OCI-M2 (cell line): ENCODE measurements at regions not wholly inside any gene's neighbourhood (a gene's known extent, or its start where the extent isn't known, plus 50 kb on each side); places are given as distances from the start of the nearest gene placed in this dataset.

Source experiments
- DNase-seq: peaks from one replicate; lab custom pipeline; 2025; ENCODE audit not compliant: unreplicated experiment; lab: John Stamatoyannopoulos, UW

- DNase-seq, result no peak
These were observed 179.2 kb downstream of the MACROH2A1 start for GRCh38 chr5:135219868-135220267.

DNA sequence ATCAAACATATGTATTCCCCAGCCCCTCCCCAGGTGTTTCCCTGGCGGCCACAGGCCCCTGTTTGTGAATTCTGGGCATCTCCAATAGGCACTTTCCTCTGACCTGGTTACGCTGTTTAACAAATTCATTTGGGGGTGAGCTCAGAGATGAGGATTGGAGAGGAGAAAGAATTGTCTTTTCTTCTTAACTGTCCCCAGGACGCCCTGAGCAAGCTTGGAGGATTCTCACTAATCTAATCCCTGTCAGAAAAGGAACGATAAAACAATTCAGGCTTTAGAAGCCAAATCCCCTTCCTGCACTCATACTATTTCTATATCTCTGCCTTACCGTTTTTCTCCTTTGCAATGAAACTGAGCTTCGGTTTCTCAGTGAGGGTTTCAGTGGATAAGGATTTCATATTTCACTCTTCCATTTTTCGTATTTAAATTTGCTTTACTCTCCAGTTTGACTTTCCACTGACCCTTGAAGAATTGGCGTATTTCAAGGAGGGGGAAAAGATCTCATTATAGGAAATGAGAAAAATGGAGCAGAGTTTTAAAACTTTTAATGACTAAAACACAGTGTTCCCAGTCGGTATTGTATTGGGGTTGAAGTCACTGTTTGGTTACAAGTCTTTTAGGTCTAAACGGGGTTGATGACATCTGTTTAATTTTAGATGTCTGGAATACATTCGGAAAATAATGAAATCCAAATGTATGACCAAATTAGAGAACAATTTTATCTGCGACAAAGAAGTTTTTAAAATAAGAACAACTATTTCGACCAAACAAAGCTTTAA is 180.1 kb downstream of the MACROH2A1 start:
- DNase-seq, result no peak

- DNase-seq, result no peak
These were observed 180.6 kb downstream of the MACROH2A1 start for GRCh38 chr5:135218486-135218755.

GRCh38 chr5:135217669-135218485 is 181.2 kb downstream of the MACROH2A1 start:
- no peak for DNase-seq

- no peak for DNase-seq
These were observed 182.3 kb downstream of the MACROH2A1 start for GRCh38 chr5:135216471-135217343.

DNA sequence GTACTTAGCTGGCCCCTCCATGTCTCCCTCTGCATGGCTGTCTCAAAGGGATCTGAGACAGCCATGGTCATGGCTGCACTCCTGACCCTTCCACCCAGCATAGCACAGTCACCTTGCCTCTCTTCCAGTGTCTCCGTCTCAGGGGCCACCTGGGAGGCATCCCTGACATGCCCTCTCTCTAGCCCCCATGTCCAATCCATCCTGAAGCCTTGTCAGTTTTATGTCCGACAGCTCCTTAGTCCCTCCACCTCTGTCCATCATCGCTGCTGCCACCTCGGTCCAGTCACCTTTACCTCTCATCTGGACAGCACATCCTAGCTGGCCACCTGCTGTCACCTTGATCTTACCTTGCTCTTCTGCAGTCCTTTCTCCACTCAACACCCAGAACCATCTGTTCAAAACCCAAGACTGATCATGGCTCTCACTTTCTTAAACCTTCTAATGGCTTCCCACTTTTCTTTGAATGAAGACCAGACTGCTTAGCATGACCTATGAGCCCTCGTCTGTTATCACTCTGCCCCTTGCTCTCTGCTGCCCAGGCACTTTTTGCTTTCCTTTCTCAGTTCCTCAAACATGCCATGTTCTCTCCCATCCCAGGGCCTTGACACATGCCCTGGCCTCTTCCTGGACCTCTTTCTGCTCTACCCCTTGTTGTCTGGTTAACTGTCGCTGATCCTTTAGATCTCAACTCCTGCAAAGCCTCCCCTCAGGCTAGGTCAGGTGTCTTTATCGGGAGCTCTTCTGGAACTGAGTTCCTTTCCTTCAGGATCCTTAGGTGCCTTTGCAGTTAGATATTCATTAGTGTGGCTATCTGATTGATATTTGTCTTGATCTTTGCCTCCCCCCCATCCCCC is 181.8 kb upstream of the PITX1 start:
- no peak for DNase-seq

DNA sequence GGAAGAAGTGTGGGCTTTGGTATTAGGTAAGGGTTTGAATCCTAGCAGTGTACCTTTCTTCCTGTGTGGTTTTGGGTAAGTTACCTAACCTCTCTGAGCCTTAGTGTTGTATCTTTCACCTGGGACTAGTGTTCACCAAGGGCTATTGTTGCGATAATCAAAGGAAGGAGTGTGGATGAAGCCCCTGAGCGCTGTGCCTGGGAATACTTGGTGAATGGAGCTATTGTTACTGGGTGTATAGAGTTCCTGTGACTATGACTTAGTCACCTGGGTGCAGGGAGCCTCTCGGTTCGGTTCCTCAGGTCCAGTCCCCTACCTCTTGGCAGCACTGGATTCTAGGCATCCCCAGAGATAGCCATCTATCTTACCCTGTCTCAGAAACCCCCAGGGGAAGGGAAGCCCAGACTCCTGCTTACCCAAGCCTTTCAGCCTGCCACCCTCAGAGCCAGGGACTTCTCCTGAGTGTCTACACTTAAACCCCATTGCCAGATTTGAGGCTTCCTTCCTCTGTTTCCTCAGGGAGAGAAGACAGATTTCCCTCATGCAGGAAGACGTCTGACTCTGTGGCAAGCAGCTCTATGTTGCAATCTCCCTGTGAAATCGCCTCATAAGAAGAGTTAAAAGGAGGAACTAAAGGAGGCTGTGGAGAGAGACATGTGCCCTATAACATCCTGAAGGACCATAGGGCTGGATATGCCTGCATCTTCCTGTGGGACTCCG is 181.0 kb upstream of the PITX1 start:
- no peak for DNase-seq

DNA sequence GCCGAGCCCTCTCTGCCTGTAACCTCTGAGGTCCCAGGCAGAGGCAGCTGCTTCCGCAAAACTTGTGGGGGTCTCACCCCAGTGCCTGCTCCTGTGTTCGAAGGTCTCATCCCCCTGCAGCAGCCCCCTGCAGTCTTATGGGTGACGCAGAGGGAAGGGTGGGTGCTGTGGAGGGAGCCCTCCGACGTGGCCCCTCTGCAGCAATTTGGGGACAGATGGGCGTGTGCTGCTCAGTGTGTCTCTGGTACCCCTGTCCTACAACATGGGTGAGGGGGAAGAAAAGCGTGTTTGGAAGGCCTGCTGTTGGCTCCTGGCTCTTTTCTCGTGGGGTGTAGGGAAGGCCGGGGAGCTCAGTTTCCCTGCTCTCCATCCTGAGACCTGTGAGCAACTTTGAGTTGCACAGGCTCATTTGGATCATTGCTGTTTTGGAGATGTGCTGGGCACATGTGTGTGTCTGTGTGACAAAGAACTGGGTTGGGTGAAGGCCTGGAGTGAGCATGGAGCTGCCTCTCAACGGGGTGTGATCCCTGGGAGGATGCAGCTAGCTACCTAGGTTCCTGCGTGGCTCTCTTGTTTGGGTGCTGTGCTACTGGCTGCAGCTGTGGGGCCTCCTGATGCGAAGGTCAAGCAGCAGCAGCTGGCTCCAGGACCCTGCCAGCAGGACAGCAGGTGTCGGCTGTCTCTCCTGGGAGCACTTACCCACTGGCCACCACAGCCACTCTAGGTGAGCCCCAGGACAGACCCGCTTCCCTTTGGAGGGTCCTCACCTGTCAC is 179.6 kb upstream of the PITX1 start:
- no peak for DNase-seq

- DNase-seq, result no peak
These were observed 179.0 kb upstream of the PITX1 start for GRCh38 chr5:135213027-135213386.

GRCh38 chr5:135212361-135213026 is 178.5 kb upstream of the PITX1 start:
- no peak for DNase-seq

- no peak for DNase-seq
These were observed 177.8 kb upstream of the PITX1 start for GRCh38 chr5:135211791-135212190.

GRCh38 chr5:135211083-135211790 is 177.2 kb upstream of the PITX1 start:
- no peak for DNase-seq

GRCh38 chr5:135210286-135211055 is 176.4 kb upstream of the PITX1 start:
- DNase-seq, result no peak

- no peak for DNase-seq
These were observed 175.1 kb upstream of the PITX1 start for GRCh38 chr5:135208903-135209721.

GRCh38 chr5:135208555-135208902 is 174.5 kb upstream of the PITX1 start:
- no peak for DNase-seq

- DNase-seq, result no peak
These were observed 173.8 kb upstream of the PITX1 start for GRCh38 chr5:135207866-135208265.

DNA sequence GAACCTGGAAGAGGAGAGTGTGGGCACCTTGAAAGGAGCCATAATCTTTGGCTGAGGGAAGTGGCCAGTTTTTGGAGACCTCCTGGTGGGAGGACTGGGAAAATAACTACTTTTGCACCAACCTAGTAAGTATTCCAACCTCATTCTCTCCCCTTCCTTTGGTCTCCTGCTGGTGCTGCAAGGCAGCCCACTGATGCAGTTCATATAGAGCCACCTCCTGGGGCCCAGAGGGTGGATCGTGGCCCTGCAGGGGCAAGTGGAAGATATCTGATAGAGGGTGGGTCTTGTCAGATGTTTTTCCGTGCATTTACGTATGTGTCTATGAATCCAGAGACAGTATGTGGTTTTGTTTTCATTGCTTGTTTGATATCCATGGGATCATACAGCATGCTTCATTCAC is 172.8 kb upstream of the PITX1 start:
- no peak for DNase-seq
